NB4 (cell line): ENCODE measurements at regions not wholly inside any gene's neighbourhood (a gene's known extent, or its start where the extent isn't known, plus 50 kb on each side); places are given as distances from the start of the nearest gene placed in this dataset.

ENCODE experiments used
- MYC ChIP-seq: IDR thresholded peaks from 2 replicates; pipeline ENCODE4 v1.6.1; 2011; ENCODE audit warnings: low read depth, low read length
- POLR2A ChIP-seq: IDR thresholded peaks from 2 replicates; pipeline ENCODE4 v1.6.1; 2011; ENCODE audit warnings: mild to moderate bottlenecking; ENCODE audit not compliant: insufficient read length; ENCODE audit errors: extremely low read depth
- TF ChIP-seq, protein P1 (sequence below): IDR thresholded peaks from one replicate; pipeline ENCODE4 v1.5.1; 2012; ENCODE audit warnings: low read depth, low read length
- TF ChIP-seq, protein P2 (sequence below): IDR thresholded peaks from 2 replicates; pipeline ENCODE4 v1.6.1; 2011; ENCODE audit warnings: low read depth, low read length

- TF ChIP-seq POLR2A (no peak), MYC (no peak)
- TF ChIP-seq, protein P1, sequence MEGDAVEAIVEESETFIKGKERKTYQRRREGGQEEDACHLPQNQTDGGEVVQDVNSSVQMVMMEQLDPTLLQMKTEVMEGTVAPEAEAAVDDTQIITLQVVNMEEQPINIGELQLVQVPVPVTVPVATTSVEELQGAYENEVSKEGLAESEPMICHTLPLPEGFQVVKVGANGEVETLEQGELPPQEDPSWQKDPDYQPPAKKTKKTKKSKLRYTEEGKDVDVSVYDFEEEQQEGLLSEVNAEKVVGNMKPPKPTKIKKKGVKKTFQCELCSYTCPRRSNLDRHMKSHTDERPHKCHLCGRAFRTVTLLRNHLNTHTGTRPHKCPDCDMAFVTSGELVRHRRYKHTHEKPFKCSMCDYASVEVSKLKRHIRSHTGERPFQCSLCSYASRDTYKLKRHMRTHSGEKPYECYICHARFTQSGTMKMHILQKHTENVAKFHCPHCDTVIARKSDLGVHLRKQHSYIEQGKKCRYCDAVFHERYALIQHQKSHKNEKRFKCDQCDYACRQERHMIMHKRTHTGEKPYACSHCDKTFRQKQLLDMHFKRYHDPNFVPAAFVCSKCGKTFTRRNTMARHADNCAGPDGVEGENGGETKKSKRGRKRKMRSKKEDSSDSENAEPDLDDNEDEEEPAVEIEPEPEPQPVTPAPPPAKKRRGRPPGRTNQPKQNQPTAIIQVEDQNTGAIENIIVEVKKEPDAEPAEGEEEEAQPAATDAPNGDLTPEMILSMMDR = no peak
- TF ChIP-seq, protein P2, sequence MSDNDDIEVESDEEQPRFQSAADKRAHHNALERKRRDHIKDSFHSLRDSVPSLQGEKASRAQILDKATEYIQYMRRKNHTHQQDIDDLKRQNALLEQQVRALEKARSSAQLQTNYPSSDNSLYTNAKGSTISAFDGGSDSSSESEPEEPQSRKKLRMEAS = no peak
Observed at GRCh38 chrX:44744799-44745198, 99.0 kb upstream of the DUSP21 start.
